ENCODE measurements at regions not wholly inside any gene's neighbourhood (a gene's known extent, or its start where the extent isn't known, plus 50 kb on each side); places are given as distances from the start of the nearest gene placed in this dataset.

GRCh38 chr17:74152591-74153455, 50.7 kb upstream of the RPL38 start:
- no peak for DNase-seq

GRCh38 chr17:74153456-74153810, 50.0 kb upstream of the RPL38 start:
- no peak for DNase-seq

Data from HCEC 1CT (cell line).